Endothelial cell of umbilical vein (primary cell): ENCODE measurements at regions not wholly inside any gene's neighbourhood (a gene's known extent, or its start where the extent isn't known, plus 50 kb on each side); places are given as distances from the start of the nearest gene placed in this dataset.

Experiments used
- POLR2A ChIP-seq: IDR thresholded peaks from 2 replicates; pipeline ENCODE4 v1.6.1; 2012; ENCODE audit warnings: low read depth, mild to moderate bottlenecking, control low read depth, low read length
- POLR2AphosphoS5 ChIP-seq: IDR thresholded peaks from 2 replicates; pipeline ENCODE4 v1.6.1; 2012; ENCODE audit warnings: low read depth, mild to moderate bottlenecking, control low read depth, low read length, moderate library complexity; ENCODE audit not compliant: insufficient read depth
- TF ChIP-seq, protein P1 (sequence below), 2 donors: IDR thresholded peaks; 1 replicate in 1 of 2; 2 replicates in 1 of 2; pipeline ENCODE4 v1.5.1; 2011; ENCODE audit warnings: low read length in 2 of 2, mild to moderate bottlenecking in 2 of 2, moderate library complexity in 2 of 2, control low read depth in 1 of 2, inconsistent platforms in 1 of 2, low read depth in 1 of 2; ENCODE audit not compliant: insufficient read depth in 1 of 2; ENCODE audit errors: extremely low read depth in 1 of 2

GRCh38 chr11:104725796-104726408 lies 172.4 kb downstream of the CASP12 start:
- TF ChIP-seq, protein P1, sequence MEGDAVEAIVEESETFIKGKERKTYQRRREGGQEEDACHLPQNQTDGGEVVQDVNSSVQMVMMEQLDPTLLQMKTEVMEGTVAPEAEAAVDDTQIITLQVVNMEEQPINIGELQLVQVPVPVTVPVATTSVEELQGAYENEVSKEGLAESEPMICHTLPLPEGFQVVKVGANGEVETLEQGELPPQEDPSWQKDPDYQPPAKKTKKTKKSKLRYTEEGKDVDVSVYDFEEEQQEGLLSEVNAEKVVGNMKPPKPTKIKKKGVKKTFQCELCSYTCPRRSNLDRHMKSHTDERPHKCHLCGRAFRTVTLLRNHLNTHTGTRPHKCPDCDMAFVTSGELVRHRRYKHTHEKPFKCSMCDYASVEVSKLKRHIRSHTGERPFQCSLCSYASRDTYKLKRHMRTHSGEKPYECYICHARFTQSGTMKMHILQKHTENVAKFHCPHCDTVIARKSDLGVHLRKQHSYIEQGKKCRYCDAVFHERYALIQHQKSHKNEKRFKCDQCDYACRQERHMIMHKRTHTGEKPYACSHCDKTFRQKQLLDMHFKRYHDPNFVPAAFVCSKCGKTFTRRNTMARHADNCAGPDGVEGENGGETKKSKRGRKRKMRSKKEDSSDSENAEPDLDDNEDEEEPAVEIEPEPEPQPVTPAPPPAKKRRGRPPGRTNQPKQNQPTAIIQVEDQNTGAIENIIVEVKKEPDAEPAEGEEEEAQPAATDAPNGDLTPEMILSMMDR (IDR thresholded peaks at IDR 0.05; ENCODE audit: extremely low read depth in 1 of 2, insufficient read depth in 1 of 2, low read depth in 1 of 2, low read length in 2 of 2): no peak
- no peak for TF ChIP-seq POLR2A
- no peak for TF ChIP-seq POLR2AphosphoS5
